ENCODE measurements at regions not wholly inside any gene's neighbourhood (a gene's known extent, or its start where the extent isn't known, plus 50 kb on each side); places are given as distances from the start of the nearest gene placed in this dataset.

DNA sequence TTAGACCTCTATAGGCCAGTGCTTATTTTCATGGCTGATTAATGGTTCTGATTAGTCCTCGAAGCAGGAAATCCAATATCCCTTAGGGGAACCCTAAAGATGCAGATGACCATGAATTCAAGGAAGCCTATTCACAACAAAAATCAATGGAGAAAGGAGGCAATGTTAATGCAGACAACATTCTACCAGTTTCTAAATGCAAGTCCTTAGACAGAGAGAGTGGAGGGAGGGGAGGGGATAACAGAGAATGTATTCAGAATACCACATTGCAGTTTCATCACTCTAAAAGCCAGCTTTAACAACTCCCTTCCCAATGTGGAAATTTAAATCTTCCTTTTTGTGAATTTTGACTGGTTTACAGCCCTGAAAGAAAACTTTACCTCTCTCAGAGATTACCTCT lies 87.1 kb upstream of the POU3F2 start:
- H3K27ac ChIP-seq (ENCODE audit: low read depth, low read length): no peak overlapping the region
- H3K9me3 ChIP-seq (ENCODE audit: insufficient read depth, low read length): no peaks in the 10 kb centered on the region
- no peak for TF ChIP-seq EZH2phosphoT487 (conservative IDR thresholded peaks at IDR 0.05; ENCODE audit: low read length)
- TF ChIP-seq, protein P1, sequence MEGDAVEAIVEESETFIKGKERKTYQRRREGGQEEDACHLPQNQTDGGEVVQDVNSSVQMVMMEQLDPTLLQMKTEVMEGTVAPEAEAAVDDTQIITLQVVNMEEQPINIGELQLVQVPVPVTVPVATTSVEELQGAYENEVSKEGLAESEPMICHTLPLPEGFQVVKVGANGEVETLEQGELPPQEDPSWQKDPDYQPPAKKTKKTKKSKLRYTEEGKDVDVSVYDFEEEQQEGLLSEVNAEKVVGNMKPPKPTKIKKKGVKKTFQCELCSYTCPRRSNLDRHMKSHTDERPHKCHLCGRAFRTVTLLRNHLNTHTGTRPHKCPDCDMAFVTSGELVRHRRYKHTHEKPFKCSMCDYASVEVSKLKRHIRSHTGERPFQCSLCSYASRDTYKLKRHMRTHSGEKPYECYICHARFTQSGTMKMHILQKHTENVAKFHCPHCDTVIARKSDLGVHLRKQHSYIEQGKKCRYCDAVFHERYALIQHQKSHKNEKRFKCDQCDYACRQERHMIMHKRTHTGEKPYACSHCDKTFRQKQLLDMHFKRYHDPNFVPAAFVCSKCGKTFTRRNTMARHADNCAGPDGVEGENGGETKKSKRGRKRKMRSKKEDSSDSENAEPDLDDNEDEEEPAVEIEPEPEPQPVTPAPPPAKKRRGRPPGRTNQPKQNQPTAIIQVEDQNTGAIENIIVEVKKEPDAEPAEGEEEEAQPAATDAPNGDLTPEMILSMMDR (IDR thresholded peaks at IDR 0.05; ENCODE audit: insufficient read depth, low read length, poor library complexity, severe bottlenecking): no peak
- H3K79me2 ChIP-seq (ENCODE audit: insufficient read depth, low read length): no peaks in the 10 kb centered on the region
- no peaks in the 10 kb centered on the region for H3F3A ChIP-seq (ENCODE audit: insufficient read depth)
- no peak overlapping the region for H3K9ac ChIP-seq (ENCODE audit: low read length)
- H3K27me3 ChIP-seq (ENCODE audit: low read length): no peaks in the 10 kb centered on the region
- no peak overlapping the region for H3K4me3 ChIP-seq (ENCODE audit: insufficient read depth, low read length, poor library complexity, severe bottlenecking)
- no peaks in the 10 kb centered on the region for H3K9me2 ChIP-seq (replicated peaks; ENCODE audit: insufficient read depth, low read length)
- no peak overlapping the region for H2AFZ ChIP-seq (ENCODE audit: low read depth, low read length, severe bottlenecking)
- H4K20me1 ChIP-seq (ENCODE audit: low read depth, low read length): no peaks in the 10 kb centered on the region
- no peaks in the 10 kb centered on the region for H3K36me3 ChIP-seq (ENCODE audit: low read length)
- no peak overlapping the region for H3K4me2 ChIP-seq (ENCODE audit: low read depth, low read length, poor library complexity, severe bottlenecking)

DNA sequence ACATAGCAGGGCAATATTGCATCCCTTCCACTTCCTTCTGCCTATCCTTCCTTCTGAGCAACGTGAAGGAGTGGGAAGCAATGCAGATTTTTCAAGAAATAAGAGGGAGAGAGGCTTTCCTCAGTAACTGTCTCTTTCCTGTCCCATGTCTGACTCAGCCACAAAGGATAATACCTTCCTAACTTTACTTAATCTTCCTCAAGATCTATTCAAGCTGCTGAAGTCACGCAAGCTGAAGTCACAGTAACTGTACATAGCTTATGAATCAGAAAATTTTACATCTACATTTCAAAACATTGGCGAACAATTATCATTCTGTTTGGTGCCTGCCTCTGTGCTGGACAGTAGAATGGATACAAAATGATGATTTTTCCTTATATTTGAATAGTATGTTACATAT lies 86.4 kb upstream of the POU3F2 start:
- Histone ChIP-seq H3K4me2 (ENCODE audit: low read depth, low read length, poor library complexity, severe bottlenecking) (no peak overlapping the region), H3F3A (ENCODE audit: insufficient read depth) (no peaks in the 10 kb centered on the region), H3K27ac (ENCODE audit: low read depth, low read length) (no peak overlapping the region), H3K79me2 (ENCODE audit: insufficient read depth, low read length) (no peaks in the 10 kb centered on the region), H3K9ac (ENCODE audit: low read length) (no peak overlapping the region), H3K9me3 (ENCODE audit: insufficient read depth, low read length) (no peaks in the 10 kb centered on the region), H3K4me3 (ENCODE audit: insufficient read depth, low read length, poor library complexity, severe bottlenecking) (no peak overlapping the region), H4K20me1 (ENCODE audit: low read depth, low read length) (no peaks in the 10 kb centered on the region), H2AFZ (ENCODE audit: low read depth, low read length, severe bottlenecking) (no peak overlapping the region), H3K9me2 (replicated peaks; ENCODE audit: insufficient read depth, low read length) (no peaks in the 10 kb centered on the region), H3K27me3 (ENCODE audit: low read length) (no peaks in the 10 kb centered on the region), H3K36me3 (ENCODE audit: low read length) (no peaks in the 10 kb centered on the region)
- TF ChIP-seq, protein P1 (IDR thresholded peaks at IDR 0.05; ENCODE audit: insufficient read depth, low read length, poor library complexity, severe bottlenecking): no peak
- no peak for TF ChIP-seq EZH2phosphoT487 (conservative IDR thresholded peaks at IDR 0.05; ENCODE audit: low read length)

DNA sequence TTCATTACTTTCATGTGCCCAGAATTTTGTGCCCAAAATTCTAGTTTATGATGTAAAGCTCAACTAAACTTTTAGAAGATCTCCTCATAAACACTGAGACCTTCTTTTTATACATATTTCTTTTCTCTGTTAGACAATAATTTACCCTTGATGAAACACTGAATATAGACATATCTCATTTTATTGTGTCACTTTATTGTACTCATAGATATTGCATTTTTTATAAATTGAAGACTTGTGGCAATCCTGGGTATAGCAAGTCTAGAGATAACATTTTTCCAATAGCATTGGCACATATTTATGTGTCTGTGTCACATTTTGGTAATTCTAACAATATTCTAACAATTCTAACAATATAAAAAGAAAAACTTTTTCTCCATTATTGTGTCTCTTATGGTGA lies 74.9 kb upstream of the POU3F2 start:
- H3K27ac ChIP-seq (ENCODE audit: low read depth, low read length): no peak overlapping the region
- TF ChIP-seq, protein P1 (IDR thresholded peaks at IDR 0.05; ENCODE audit: insufficient read depth, low read length, poor library complexity, severe bottlenecking): no peak
- TF ChIP-seq EZH2phosphoT487 (conservative IDR thresholded peaks at IDR 0.05; ENCODE audit: low read length): no peak
- H3K27me3 ChIP-seq (ENCODE audit: low read length): no peaks in the 10 kb centered on the region
- no peak overlapping the region for H3K4me3 ChIP-seq (ENCODE audit: insufficient read depth, low read length, poor library complexity, severe bottlenecking)
- no peak overlapping the region for H2AFZ ChIP-seq (ENCODE audit: low read depth, low read length, severe bottlenecking)
- no peaks in the 10 kb centered on the region for H3K79me2 ChIP-seq (ENCODE audit: insufficient read depth, low read length)
- H3F3A ChIP-seq (ENCODE audit: insufficient read depth): no peaks in the 10 kb centered on the region
- H4K20me1 ChIP-seq (ENCODE audit: low read depth, low read length): no peaks in the 10 kb centered on the region
- H3K4me2 ChIP-seq (ENCODE audit: low read depth, low read length, poor library complexity, severe bottlenecking): no peak overlapping the region
- no peaks in the 10 kb centered on the region for H3K9me2 ChIP-seq (replicated peaks; ENCODE audit: insufficient read depth, low read length)
- no peaks in the 10 kb centered on the region for H3K36me3 ChIP-seq (ENCODE audit: low read length)
- H3K9ac ChIP-seq (ENCODE audit: low read length): no peak overlapping the region
- H3K9me3 ChIP-seq (ENCODE audit: insufficient read depth, low read length): no peaks in the 10 kb centered on the region
